T-cell (primary cell): ENCODE measurements at regions not wholly inside any gene's neighbourhood (a gene's known extent, or its start where the extent isn't known, plus 50 kb on each side); places are given as distances from the start of the nearest gene placed in this dataset.

Experiments used
- ATAC-seq, 4 experiments: fragments of 200-7000 bp in 3 of 4; fragments of 150-1000 bp in 1 of 4; cut with Tn5 transposase; replicated peaks in 1 of 4; 1 replicate in 3 of 4; 2 replicates in 1 of 4; pipeline ENCODE4 v1.10.0; 2021; ENCODE audit warnings: moderate library complexity in 3 of 4, mild to moderate bottlenecking in 2 of 4, moderate number of reproducible peaks in 1 of 4
- CTCF ChIA-PET, 2 donors: fragments of 300-600 bp; sonication (Branson Sonifier 250); formaldehyde crosslinking; loops; one replicate each; lab custom pipeline; 2022; ENCODE audit warnings: antibody characterized with exemption in 2 of 2; lab: Charles Lee
- POLR2A ChIA-PET, 2 donors: fragments of 300-600 bp; sonication (Branson Sonifier 250); formaldehyde crosslinking; loops; one replicate each; lab custom pipeline; 2022; ENCODE audit warnings: antibody characterized with exemption in 2 of 2; lab: Charles Lee
- DNase-seq, 35 experiments: peaks; one replicate each; pipeline versions ENCODE4 v3.0.0 to v3.0.0-alpha.2; 2013 to 2023
- H3K27ac ChIP-seq: one replicate; pipeline ENCODE4 v1.5.1; 2013; ENCODE audit warnings: low read length
- H3K27me3 ChIP-seq, 2 experiments: replicated peaks in 1 of 2; 1 replicate in 1 of 2; 2 replicates in 1 of 2; pipeline versions ENCODE4 v1.6.1 to v1.7.0; 2013; ENCODE audit warnings: low read length in 1 of 2, mixed read lengths in 1 of 2; ENCODE audit not compliant: control insufficient read depth in 2 of 2, insufficient read depth in 2 of 2; ENCODE audit errors: extremely low read depth in 1 of 2
- H3K36me3 ChIP-seq, 2 donors: 1 replicate in 1 of 2; 2 replicates in 1 of 2; pipeline versions ENCODE4 v1.6.1 to v1.7.0; 2013; ENCODE audit warnings: low read length in 1 of 2; ENCODE audit not compliant: control insufficient read depth in 2 of 2, insufficient read depth in 1 of 2; ENCODE audit errors: extremely low read depth in 1 of 2
- H3K4me1 ChIP-seq, 2 experiments: 1 replicate in 1 of 2; 2 replicates in 1 of 2; pipeline versions ENCODE4 v1.6.1 to v1.7.0; 2013; ENCODE audit warnings: low read length in 2 of 2, mixed read lengths in 1 of 2; ENCODE audit not compliant: insufficient read depth in 2 of 2, control insufficient read depth in 1 of 2; ENCODE audit errors: extremely low read depth in 1 of 2
- H3K4me3 ChIP-seq, 2 donors: 1 replicate in 1 of 2; 2 replicates in 1 of 2; pipeline versions ENCODE4 v1.5.1 to v1.7.0; 2013; ENCODE audit warnings: mild to moderate bottlenecking in 2 of 2, low read length in 1 of 2, moderate library complexity in 1 of 2; ENCODE audit not compliant: control insufficient read depth in 1 of 2; ENCODE audit errors: extremely low read depth in 1 of 2
- H3K9me3 ChIP-seq: 2 replicates; pipeline ENCODE4 v1.7.0; 2013
- H3K27ac Mint-ChIP-seq, 2 donors: one replicate each; pipeline ENCODE4 v1.8.0; 2020 to 2021; ENCODE audit warnings: mild to moderate bottlenecking in 2 of 2, mixed read lengths in 2 of 2
- H3K27me3 Mint-ChIP-seq, 2 donors: one replicate each; pipeline ENCODE4 v1.8.0; 2021 to 2022; ENCODE audit warnings: mixed read lengths in 2 of 2
- H3K36me3 Mint-ChIP-seq: one replicate; pipeline ENCODE4 v1.8.0; 2021; ENCODE audit warnings: mixed read lengths
- H3K4me1 Mint-ChIP-seq, 3 donors: one replicate each; pipeline ENCODE4 v1.8.0; 2020 to 2022; ENCODE audit warnings: mixed read lengths in 3 of 3, mild to moderate bottlenecking in 1 of 3
- H3K4me3 Mint-ChIP-seq, 3 donors: one replicate each; pipeline ENCODE4 v1.8.0; 2020 to 2022; ENCODE audit warnings: mild to moderate bottlenecking in 3 of 3, mixed read lengths in 3 of 3, moderate library complexity in 3 of 3
- H3K9me3 Mint-ChIP-seq, 3 donors: one replicate each; pipeline ENCODE4 v1.8.0; 2020 to 2022; ENCODE audit warnings: mixed read lengths in 3 of 3
- whole genome bisulfite sequencing: methylation state at CpG from one replicate; pipeline ENCODE4 v1.1.5; 2013; ENCODE audit warnings: missing lambda C conversion rate; ENCODE audit not compliant: insufficient coverage; 5-methylcytosine and 5-hydroxymethylcytosine counted together

GRCh38 chr1:220335668-220336067, 63.4 kb upstream of the RAB3GAP2 start:
- H3K4me3 ChIP-seq = no peak overlapping the region

GRCh38 chr1:220331318-220331717, 59.1 kb upstream of the RAB3GAP2 start:
- Mint-ChIP-seq H3K27me3 (peaks cover 2 to 11% of the 10 kb centered on the region in 2 donors), H3K4me3 (no peak overlapping the region), H3K27ac (no peak overlapping the region), H3K4me1 (no peaks in the 10 kb centered on the region), H3K9me3 (no peaks in the 10 kb centered on the region), H3K36me3 (no peaks in the 10 kb centered on the region)
- ChIA-PET POLR2A (no interaction called here), CTCF (no interaction called here)
- DNase-seq (no peak), ATAC-seq (no peak)
- WGBS = no CpG with 5 or more reads among the region's 1 CpG
- Histone ChIP-seq H3K27me3 (no peaks in the 10 kb centered on the region), H3K36me3 (no peaks in the 10 kb centered on the region), H3K9me3 (no peaks in the 10 kb centered on the region), H3K27ac (no peak overlapping the region), H3K4me1 (no peaks in the 10 kb centered on the region), H3K4me3 (no peak overlapping the region)

More at GRCh38 chr1:220335668-220336067, 63.4 kb upstream of the RAB3GAP2 start:
- no peak for ATAC-seq
- H3K36me3 Mint-ChIP-seq = no peaks in the 10 kb centered on the region
- peaks cover 0 to 4% of the 10 kb centered on the region in 2 donors for H3K27me3 Mint-ChIP-seq
- H3K4me1 Mint-ChIP-seq = no peaks in the 10 kb centered on the region
- ChIA-PET CTCF (no interaction called here), POLR2A (no interaction called here)
- no peak overlapping the region for H3K4me3 Mint-ChIP-seq
- H3K4me1 ChIP-seq = no peaks in the 10 kb centered on the region
- H3K27me3 ChIP-seq = peaks cover 0 to 3% of the 10 kb centered on the region in 2 experiments
- no peaks in the 10 kb centered on the region for H3K9me3 Mint-ChIP-seq
- WGBS = 84% methylated on average over 3 of the region's 4 CpGs
- no peak for DNase-seq
- no peak overlapping the region for H3K27ac ChIP-seq
- no peak overlapping the region for H3K27ac Mint-ChIP-seq
- no peaks in the 10 kb centered on the region for H3K9me3 ChIP-seq
- no peaks in the 10 kb centered on the region for H3K36me3 ChIP-seq

GRCh38 chr1:220330265-220330664, 58.0 kb upstream of the RAB3GAP2 start:
- no CpG with 5 or more reads among the region's 3 CpGs for WGBS
- no peaks in the 10 kb centered on the region for H3K36me3 ChIP-seq
- H3K9me3 ChIP-seq = no peaks in the 10 kb centered on the region
- H3K27me3 Mint-ChIP-seq = peaks cover 2 to 16% of the 10 kb centered on the region in 2 donors
- no peaks in the 10 kb centered on the region for H3K4me1 Mint-ChIP-seq
- H3K4me1 ChIP-seq = no peaks in the 10 kb centered on the region
- H3K4me3 ChIP-seq = no peak overlapping the region
- DNase-seq (no peak), ATAC-seq (no peak)
- H3K27me3 ChIP-seq = no peaks in the 10 kb centered on the region
- H3K27ac Mint-ChIP-seq = no peak overlapping the region
- H3K9me3 Mint-ChIP-seq = no peaks in the 10 kb centered on the region
- no peaks in the 10 kb centered on the region for H3K36me3 Mint-ChIP-seq
- H3K27ac ChIP-seq = no peak overlapping the region
- ChIA-PET POLR2A (no interaction called here), CTCF (no interaction called here)
- no peak overlapping the region for H3K4me3 Mint-ChIP-seq

GRCh38 chr1:220327106-220327505, 54.9 kb upstream of the RAB3GAP2 start:
- no peaks in the 10 kb centered on the region for H3K4me1 Mint-ChIP-seq
- ChIA-PET POLR2A (no interaction called here), CTCF (interaction anchor here in 1 of 2 donors (0.6 kb wide), 1 partner anchor 26 kb away, joined by 3 read pairs; no protein-coding TSS in a partner anchor)
- 73% methylated on average over 2 of the region's 6 CpGs for WGBS
- no peak overlapping the region for H3K27ac Mint-ChIP-seq
- no peaks in the 10 kb centered on the region for H3K36me3 ChIP-seq
- no peak overlapping the region for H3K4me3 ChIP-seq
- H3K4me1 ChIP-seq = no peaks in the 10 kb centered on the region
- ATAC-seq (no peak), DNase-seq (no peak)
- no peaks in the 10 kb centered on the region for H3K36me3 Mint-ChIP-seq
- H3K27me3 ChIP-seq = no peaks in the 10 kb centered on the region
- H3K27ac ChIP-seq = no peak overlapping the region
- H3K9me3 Mint-ChIP-seq = no peaks in the 10 kb centered on the region
- no peak overlapping the region for H3K4me3 Mint-ChIP-seq
- peaks cover 4 to 30% of the 10 kb centered on the region in 2 donors for H3K27me3 Mint-ChIP-seq
- no peaks in the 10 kb centered on the region for H3K9me3 ChIP-seq

GRCh38 chr1:220326578-220326977, 54.3 kb upstream of the RAB3GAP2 start:
- no peak overlapping the region for H3K4me3 ChIP-seq
- no peaks in the 10 kb centered on the region for H3K9me3 ChIP-seq
- H3K27ac Mint-ChIP-seq = no peak overlapping the region
- CTCF ChIA-PET = no interaction called here
- DNase-seq (no peak), ATAC-seq (no peak)
- no peaks in the 10 kb centered on the region for H3K4me1 Mint-ChIP-seq
- H3K27me3 ChIP-seq = no peaks in the 10 kb centered on the region
- H3K27me3 Mint-ChIP-seq = peaks cover 9 to 32% of the 10 kb centered on the region in 2 donors
- H3K36me3 Mint-ChIP-seq = no peaks in the 10 kb centered on the region
- no peak overlapping the region for H3K4me3 Mint-ChIP-seq
- POLR2A ChIA-PET = no interaction called here
- WGBS = 97% methylated on average over 2 of the region's 2 CpGs
- H3K27ac ChIP-seq = no peak overlapping the region
- no peaks in the 10 kb centered on the region for H3K36me3 ChIP-seq
- no peaks in the 10 kb centered on the region for H3K9me3 Mint-ChIP-seq
- H3K4me1 ChIP-seq = no peaks in the 10 kb centered on the region

GRCh38 chr1:220325306-220325995, 53.2 kb upstream of the RAB3GAP2 start:
- Histone ChIP-seq H3K27me3 (no peaks in the 10 kb centered on the region), H3K27ac (no peak overlapping the region), H3K4me1 (no peaks in the 10 kb centered on the region), H3K36me3 (no peaks in the 10 kb centered on the region), H3K4me3 (no peak overlapping the region), H3K9me3 (no peaks in the 10 kb centered on the region)
- ChIA-PET POLR2A (no interaction called here), CTCF (no interaction called here)
- DNase-seq = no peak
- H3K27me3 Mint-ChIP-seq = peaks cover 10 to 32% of the 10 kb centered on the region in 2 donors
- H3K27ac Mint-ChIP-seq = no peak overlapping the region
- WGBS = 0% methylated on average over 1 of the region's 4 CpGs
- no peaks in the 10 kb centered on the region for H3K9me3 Mint-ChIP-seq
- ATAC-seq = no peak
- no peak overlapping the region for H3K4me3 Mint-ChIP-seq
- no peaks in the 10 kb centered on the region for H3K4me1 Mint-ChIP-seq
- H3K36me3 Mint-ChIP-seq = no peaks in the 10 kb centered on the region
